Transverse colon (tissue), 4 donors: ENCODE measurements at regions not wholly inside any gene's neighbourhood (a gene's known extent, or its start where the extent isn't known, plus 50 kb on each side); places are given as distances from the start of the nearest gene placed in this dataset.

ENCODE experiments used
- EP300 ChIP-seq: sonication (generic); formaldehyde crosslinking; IDR thresholded peaks from one replicate; pipeline ENCODE4 v1.6.1; 2017; ENCODE audit warnings: antibody characterized with exemption, low read depth
- POLR2A ChIP-seq: fragments of 450-650 bp; IDR thresholded peaks from one replicate; pipeline ENCODE4 v1.6.1; 2016; ENCODE audit warnings: antibody characterized with exemption, mild to moderate bottlenecking, moderate library complexity
- POLR2AphosphoS5 ChIP-seq, 3 donors: sonication (generic); formaldehyde crosslinking; IDR thresholded peaks; one replicate each; pipeline ENCODE4 v1.6.1; 2016; ENCODE audit warnings: antibody characterized with exemption in 3 of 3
- TF ChIP-seq, protein P1 (sequence below), 5 experiments: fragments of 200-600 bp in 3 of 5; fragments of 450-650 bp in 2 of 5; sonication (generic) in 3 of 5; IDR thresholded peaks; 1 replicate in 2 of 5; 2 replicates in 3 of 5; pipeline ENCODE4 v1.5.1; 2016 to 2017; ENCODE audit warnings: antibody characterized with exemption in 5 of 5, inconsistent platforms in 3 of 5, mild to moderate bottlenecking in 2 of 5, moderate library complexity in 1 of 5

DNA sequence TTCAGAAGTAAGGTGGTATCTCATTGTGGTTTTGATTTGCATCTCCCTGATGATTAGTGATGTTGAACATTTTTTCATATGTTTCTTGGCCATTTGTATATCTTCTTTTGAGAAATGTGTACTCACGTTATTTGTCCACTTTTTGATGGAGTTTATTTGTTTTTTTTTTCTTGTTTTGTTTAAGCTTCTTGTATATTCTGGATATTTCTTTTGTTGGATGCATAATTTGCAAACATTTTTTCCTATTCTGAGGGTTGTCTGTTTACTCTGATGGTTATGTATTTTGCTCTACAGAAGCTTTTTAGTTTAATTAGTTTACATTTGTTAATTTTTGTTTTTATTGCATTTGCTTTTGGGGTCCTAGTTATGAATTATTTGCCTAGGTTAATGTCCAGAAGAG, 927.4 kb upstream of the LRFN5 start:
- TF ChIP-seq, protein P1, sequence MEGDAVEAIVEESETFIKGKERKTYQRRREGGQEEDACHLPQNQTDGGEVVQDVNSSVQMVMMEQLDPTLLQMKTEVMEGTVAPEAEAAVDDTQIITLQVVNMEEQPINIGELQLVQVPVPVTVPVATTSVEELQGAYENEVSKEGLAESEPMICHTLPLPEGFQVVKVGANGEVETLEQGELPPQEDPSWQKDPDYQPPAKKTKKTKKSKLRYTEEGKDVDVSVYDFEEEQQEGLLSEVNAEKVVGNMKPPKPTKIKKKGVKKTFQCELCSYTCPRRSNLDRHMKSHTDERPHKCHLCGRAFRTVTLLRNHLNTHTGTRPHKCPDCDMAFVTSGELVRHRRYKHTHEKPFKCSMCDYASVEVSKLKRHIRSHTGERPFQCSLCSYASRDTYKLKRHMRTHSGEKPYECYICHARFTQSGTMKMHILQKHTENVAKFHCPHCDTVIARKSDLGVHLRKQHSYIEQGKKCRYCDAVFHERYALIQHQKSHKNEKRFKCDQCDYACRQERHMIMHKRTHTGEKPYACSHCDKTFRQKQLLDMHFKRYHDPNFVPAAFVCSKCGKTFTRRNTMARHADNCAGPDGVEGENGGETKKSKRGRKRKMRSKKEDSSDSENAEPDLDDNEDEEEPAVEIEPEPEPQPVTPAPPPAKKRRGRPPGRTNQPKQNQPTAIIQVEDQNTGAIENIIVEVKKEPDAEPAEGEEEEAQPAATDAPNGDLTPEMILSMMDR (IDR thresholded peaks at IDR 0.05), result no peak
- TF ChIP-seq POLR2AphosphoS5 (IDR thresholded peaks at IDR 0.05) (no peak), POLR2A (no peak), EP300 (no peak)
